ENCODE measurements at regions not wholly inside any gene's neighbourhood (a gene's known extent, or its start where the extent isn't known, plus 50 kb on each side); places are given as distances from the start of the nearest gene placed in this dataset.

- Mint-ChIP-seq H3K36me3 (no peaks in the 10 kb centered on the region), H3K4me1 (no peaks in the 10 kb centered on the region), H3K27me3 (peaks cover 8% of the 10 kb centered on the region), H3K9me3 (no peaks in the 10 kb centered on the region), H3K27ac (no peak overlapping the region), H3K4me3 (no peak overlapping the region)
- CTCF ChIA-PET = interaction anchor here (1.0 kb wide), 1 partner anchor 13 kb away, joined by 3 read pairs; no protein-coding TSS in a partner anchor
- no peak for DNase-seq
Observed at GRCh38 chr6:15994814-15995459, 133.9 kb upstream of the MYLIP start.

GRCh38 chr6:15993716-15994228 is 135.1 kb upstream of the MYLIP start:
- Mint-ChIP-seq H3K4me1 (no peaks in the 10 kb centered on the region), H3K36me3 (no peaks in the 10 kb centered on the region), H3K27me3 (peaks cover 8% of the 10 kb centered on the region), H3K4me3 (no peak overlapping the region), H3K9me3 (no peaks in the 10 kb centered on the region), H3K27ac (no peak overlapping the region)
- DNase-seq = no peak
- CTCF ChIA-PET = no interaction called here

GRCh38 chr6:15990179-15990578 is 138.7 kb upstream of the MYLIP start:
- CTCF ChIA-PET = no interaction called here
- H3K4me3 Mint-ChIP-seq = no peak overlapping the region
- no peaks in the 10 kb centered on the region for H3K36me3 Mint-ChIP-seq
- no peak for DNase-seq
- no peak overlapping the region for H3K27ac Mint-ChIP-seq
- H3K27me3 Mint-ChIP-seq = no peaks in the 10 kb centered on the region
- no peaks in the 10 kb centered on the region for H3K4me1 Mint-ChIP-seq
- H3K9me3 Mint-ChIP-seq = no peaks in the 10 kb centered on the region

- H3K4me3 Mint-ChIP-seq = no peak overlapping the region
- CTCF ChIA-PET = no interaction called here
- no peaks in the 10 kb centered on the region for H3K4me1 Mint-ChIP-seq
- no peak overlapping the region for H3K27ac Mint-ChIP-seq
- DNase-seq = no peak
- no peaks in the 10 kb centered on the region for H3K27me3 Mint-ChIP-seq
- H3K9me3 Mint-ChIP-seq = no peaks in the 10 kb centered on the region
- no peaks in the 10 kb centered on the region for H3K36me3 Mint-ChIP-seq
Observed at GRCh38 chr6:15989397-15989796, 139.5 kb upstream of the MYLIP start.

GRCh38 chr6:15987569-15987968 is 141.3 kb upstream of the MYLIP start:
- H3K27me3 Mint-ChIP-seq = no peaks in the 10 kb centered on the region
- no peak overlapping the region for H3K4me3 Mint-ChIP-seq
- H3K9me3 Mint-ChIP-seq = no peaks in the 10 kb centered on the region
- DNase-seq = no peak
- no peak overlapping the region for H3K27ac Mint-ChIP-seq
- no peaks in the 10 kb centered on the region for H3K4me1 Mint-ChIP-seq
- no peaks in the 10 kb centered on the region for H3K36me3 Mint-ChIP-seq
- CTCF ChIA-PET = no interaction called here

- no peaks in the 10 kb centered on the region for H3K36me3 Mint-ChIP-seq
- H3K4me3 Mint-ChIP-seq = no peak overlapping the region
- no peak overlapping the region for H3K27ac Mint-ChIP-seq
- DNase-seq = no peak
- CTCF ChIA-PET = no interaction called here
- H3K9me3 Mint-ChIP-seq = no peaks in the 10 kb centered on the region
- no peaks in the 10 kb centered on the region for H3K27me3 Mint-ChIP-seq
- H3K4me1 Mint-ChIP-seq = no peaks in the 10 kb centered on the region
Observed at GRCh38 chr6:15986027-15986629, 142.8 kb upstream of the MYLIP start.

- no peak for DNase-seq
- H3K27me3 Mint-ChIP-seq = no peaks in the 10 kb centered on the region
- CTCF ChIA-PET = no interaction called here
- no peaks in the 10 kb centered on the region for H3K36me3 Mint-ChIP-seq
- H3K9me3 Mint-ChIP-seq = no peaks in the 10 kb centered on the region
- H3K4me3 Mint-ChIP-seq = no peak overlapping the region
- no peak overlapping the region for H3K27ac Mint-ChIP-seq
- no peaks in the 10 kb centered on the region for H3K4me1 Mint-ChIP-seq
Observed at GRCh38 chr6:15985379-15985959, 143.4 kb upstream of the MYLIP start.

- H3K36me3 Mint-ChIP-seq = no peaks in the 10 kb centered on the region
- no peak for DNase-seq
- no peaks in the 10 kb centered on the region for H3K27me3 Mint-ChIP-seq
- H3K9me3 Mint-ChIP-seq = no peaks in the 10 kb centered on the region
- no peak overlapping the region for H3K27ac Mint-ChIP-seq
- H3K4me3 Mint-ChIP-seq = no peak overlapping the region
- CTCF ChIA-PET = no interaction called here
- no peaks in the 10 kb centered on the region for H3K4me1 Mint-ChIP-seq
Observed at GRCh38 chr6:15981956-15982355, 146.9 kb upstream of the MYLIP start.

- Mint-ChIP-seq H3K9me3 (no peaks in the 10 kb centered on the region), H3K4me1 (no peaks in the 10 kb centered on the region), H3K36me3 (no peaks in the 10 kb centered on the region), H3K27me3 (no peaks in the 10 kb centered on the region), H3K27ac (no peak overlapping the region), H3K4me3 (no peak overlapping the region)
- CTCF ChIA-PET = no interaction called here
- no peak for DNase-seq
Observed at GRCh38 chr6:15980801-15981200, 148.1 kb upstream of the MYLIP start.

GRCh38 chr6:15978426-15978825 is 150.5 kb upstream of the MYLIP start:
- no peak for DNase-seq
- Mint-ChIP-seq H3K27ac (no peak overlapping the region), H3K36me3 (no peaks in the 10 kb centered on the region), H3K4me3 (no peak overlapping the region), H3K27me3 (no peaks in the 10 kb centered on the region), H3K9me3 (peaks cover 2% of the 10 kb centered on the region), H3K4me1 (no peaks in the 10 kb centered on the region)
- CTCF ChIA-PET = no interaction called here

- H3K9me3 Mint-ChIP-seq = peaks cover 2% of the 10 kb centered on the region
- CTCF ChIA-PET = no interaction called here
- H3K27me3 Mint-ChIP-seq = no peaks in the 10 kb centered on the region
- no peak overlapping the region for H3K27ac Mint-ChIP-seq
- H3K4me3 Mint-ChIP-seq = no peak overlapping the region
- H3K36me3 Mint-ChIP-seq = no peaks in the 10 kb centered on the region
- H3K4me1 Mint-ChIP-seq = no peaks in the 10 kb centered on the region
- DNase-seq = no peak
Observed at GRCh38 chr6:15977050-15977449, 151.8 kb upstream of the MYLIP start.

- no peaks in the 10 kb centered on the region for H3K4me1 Mint-ChIP-seq
- H3K36me3 Mint-ChIP-seq = no peaks in the 10 kb centered on the region
- H3K27ac Mint-ChIP-seq = no peak overlapping the region
- CTCF ChIA-PET = interaction anchor here (0.6 kb wide), 1 partner anchor 177 kb away, joined by 3 read pairs; no protein-coding TSS in a partner anchor
- no peak overlapping the region for H3K4me3 Mint-ChIP-seq
- H3K9me3 Mint-ChIP-seq = peaks cover 2% of the 10 kb centered on the region
- H3K27me3 Mint-ChIP-seq = no peaks in the 10 kb centered on the region
- no peak for DNase-seq
Observed at GRCh38 chr6:15974817-15975216, 154.1 kb upstream of the MYLIP start.

GRCh38 chr6:15970517-15970916 is 158.4 kb upstream of the MYLIP start:
- Mint-ChIP-seq H3K27me3 (no peaks in the 10 kb centered on the region), H3K27ac (no peak overlapping the region), H3K9me3 (peaks cover 2% of the 10 kb centered on the region), H3K4me1 (no peaks in the 10 kb centered on the region), H3K36me3 (no peaks in the 10 kb centered on the region), H3K4me3 (no peak overlapping the region)
- CTCF ChIA-PET = no interaction called here
- no peak for DNase-seq

- Mint-ChIP-seq H3K36me3 (no peaks in the 10 kb centered on the region), H3K4me1 (no peaks in the 10 kb centered on the region), H3K27ac (no peak overlapping the region), H3K4me3 (no peak overlapping the region), H3K9me3 (peaks cover 2% of the 10 kb centered on the region), H3K27me3 (no peaks in the 10 kb centered on the region)
- no peak for DNase-seq
- CTCF ChIA-PET = interaction anchor here (1.3 kb wide), 1 partner anchor 39 kb away, joined by 3 read pairs; no protein-coding TSS in a partner anchor
Observed at GRCh38 chr6:15969236-15969778, 159.6 kb upstream of the MYLIP start.

- Mint-ChIP-seq H3K27me3 (no peaks in the 10 kb centered on the region), H3K9me3 (no peaks in the 10 kb centered on the region), H3K4me1 (no peaks in the 10 kb centered on the region), H3K27ac (no peak overlapping the region), H3K4me3 (no peak overlapping the region), H3K36me3 (no peaks in the 10 kb centered on the region)
- CTCF ChIA-PET = interaction anchor here (1.3 kb wide), 1 partner anchor 38 kb away, joined by 3 read pairs; no protein-coding TSS in a partner anchor
- no peak for DNase-seq
Observed at GRCh38 chr6:15968519-15968918, 160.4 kb upstream of the MYLIP start.
